DMS79 treated with DMSO at 0.1 percent for 48 hours (cell line): ENCODE measurements at regions not wholly inside any gene's neighbourhood (a gene's known extent, or its start where the extent isn't known, plus 50 kb on each side); places are given as distances from the start of the nearest gene placed in this dataset.
"Not testable (repeated sequence)": the region's sequence is repeated elsewhere in the genome, so short reads cannot be mapped to it uniquely, and the experiment has no call there.

Experiments used
- DNase-seq: peaks from one replicate; lab custom pipeline; 2025; lab: John Stamatoyannopoulos, UW

DNA sequence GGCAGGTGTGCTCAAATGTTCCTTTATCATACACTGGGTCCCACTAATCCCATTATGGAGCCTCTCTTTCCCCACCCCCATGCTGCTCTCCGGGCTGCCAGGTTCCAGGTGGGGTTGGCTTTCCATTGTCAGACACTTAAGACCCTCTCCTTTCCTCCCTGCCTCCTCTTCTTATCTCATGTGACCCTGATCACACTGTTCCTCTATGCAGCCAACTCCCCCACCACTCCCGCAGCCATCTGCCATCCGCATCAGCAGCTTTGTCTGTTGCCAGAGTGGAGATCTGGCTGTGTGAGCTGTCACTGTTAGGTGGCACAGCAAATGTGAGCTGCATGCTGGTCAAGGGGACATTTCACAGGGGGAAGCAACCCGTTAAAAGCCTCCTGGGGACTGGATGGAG, 391.4 kb downstream of the TNS3 start:
- DNase-seq = no peak

DNA sequence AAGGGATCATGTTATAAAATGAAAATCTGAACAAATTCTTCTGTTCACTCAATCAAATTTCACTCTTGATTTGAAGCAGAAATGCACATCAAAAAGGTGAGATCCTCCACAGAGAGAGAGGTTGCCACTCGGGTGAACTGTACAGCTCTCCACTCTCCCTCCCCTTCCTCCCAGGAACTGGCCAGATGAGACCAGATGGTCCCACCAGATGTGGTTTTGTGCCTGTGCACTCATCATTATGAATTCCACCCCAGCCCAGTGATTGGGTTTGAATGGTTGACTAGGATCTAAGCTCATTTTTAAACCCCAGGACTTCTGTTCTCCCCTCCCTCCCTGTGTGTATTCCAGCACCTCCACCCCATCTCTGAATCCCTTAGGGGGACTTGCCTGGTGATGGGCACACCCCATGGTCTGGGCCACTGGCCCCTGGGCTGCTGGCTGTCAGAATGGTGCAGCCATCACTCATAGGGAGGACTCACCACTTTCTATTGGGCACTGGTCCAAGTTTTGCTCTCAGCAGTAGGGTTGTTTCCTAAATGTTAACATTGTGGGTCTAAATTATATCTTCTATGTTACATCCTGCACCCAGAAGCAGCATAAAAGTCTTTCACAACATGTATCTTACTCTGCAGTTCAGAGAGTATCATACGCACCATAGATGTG, 393.1 kb downstream of the TNS3 start:
- DNase-seq = no peak

DNA sequence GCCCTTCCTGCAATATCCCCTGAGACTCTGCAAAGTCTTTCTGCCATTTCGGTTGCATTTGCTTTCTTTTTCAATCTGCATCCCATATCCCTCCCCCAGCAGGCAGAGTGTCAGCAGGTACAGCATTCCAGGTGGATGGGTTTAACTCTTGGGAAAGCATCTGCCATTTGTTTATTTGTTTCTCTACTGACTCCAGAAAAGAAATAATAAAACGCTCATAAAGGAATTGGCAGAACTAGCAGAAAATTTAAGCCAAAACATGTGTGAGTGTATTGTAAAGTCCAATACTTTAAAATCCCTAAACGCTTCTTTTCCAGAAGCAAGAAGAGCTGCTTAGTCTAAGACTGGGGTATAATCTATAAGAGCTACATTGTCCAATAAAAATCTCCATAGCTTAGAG, 393.8 kb downstream of the TNS3 start:
- DNase-seq = no peak

DNA sequence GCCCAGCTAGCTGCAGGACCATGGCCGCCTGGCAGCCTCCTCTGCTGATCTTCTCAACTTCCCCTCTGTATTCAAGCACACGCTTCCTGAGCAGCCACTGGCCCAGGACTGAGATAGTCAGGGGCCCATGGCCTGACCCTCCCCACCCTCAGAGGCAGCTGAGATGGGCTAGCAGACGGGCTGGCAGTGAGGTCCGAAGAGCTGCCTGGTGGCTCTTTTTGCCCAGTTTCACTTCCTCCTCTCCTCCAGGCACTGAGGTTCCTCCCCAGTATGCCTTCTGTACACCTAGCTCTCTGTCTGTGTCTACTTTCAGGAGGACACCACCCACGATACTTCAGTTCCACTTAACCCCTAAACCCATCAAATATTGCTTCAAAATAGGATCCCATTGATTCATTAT, 395.6 kb downstream of the TNS3 start:
- no peak for DNase-seq

DNA sequence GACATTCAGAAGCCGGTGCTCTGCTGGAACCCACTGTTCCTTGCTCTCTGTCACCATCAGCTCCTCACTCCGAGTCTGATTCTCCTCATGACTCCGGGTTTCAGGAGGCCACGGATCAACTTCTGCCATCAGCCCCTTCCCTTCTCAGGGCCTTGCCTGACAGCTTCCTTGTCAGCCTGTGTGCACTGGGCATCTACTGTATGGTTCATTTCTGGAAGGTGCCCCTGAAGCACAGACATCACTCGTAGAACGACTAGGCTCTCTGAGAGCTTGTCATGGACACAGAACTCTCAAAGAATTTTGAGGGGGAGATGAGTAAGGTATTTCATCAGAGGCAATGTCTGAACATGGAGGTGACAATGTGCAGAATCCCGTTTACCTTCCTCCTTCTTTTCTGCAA, 396.1 kb downstream of the TNS3 start:
- no peak for DNase-seq

DNA sequence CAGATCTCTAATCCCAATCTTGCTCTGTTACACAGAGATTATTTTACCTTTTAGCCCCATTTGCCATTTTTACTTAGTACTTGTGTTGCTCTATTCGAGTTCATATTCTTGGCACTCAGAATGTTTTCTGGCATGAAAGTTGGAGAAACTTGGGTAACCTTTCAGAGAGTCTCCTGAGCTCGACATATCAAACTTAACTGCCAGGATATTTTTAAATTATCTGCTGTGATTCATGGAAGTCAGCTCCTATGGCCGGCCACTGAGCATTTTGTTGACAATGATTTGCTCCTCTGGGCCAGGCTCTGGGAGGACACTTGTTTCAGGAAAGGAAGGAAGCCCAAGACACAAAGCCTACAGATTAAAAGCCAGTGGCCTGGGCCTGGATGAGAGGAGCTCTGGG, 396.7 kb downstream of the TNS3 start:
- no peak for DNase-seq

DNA sequence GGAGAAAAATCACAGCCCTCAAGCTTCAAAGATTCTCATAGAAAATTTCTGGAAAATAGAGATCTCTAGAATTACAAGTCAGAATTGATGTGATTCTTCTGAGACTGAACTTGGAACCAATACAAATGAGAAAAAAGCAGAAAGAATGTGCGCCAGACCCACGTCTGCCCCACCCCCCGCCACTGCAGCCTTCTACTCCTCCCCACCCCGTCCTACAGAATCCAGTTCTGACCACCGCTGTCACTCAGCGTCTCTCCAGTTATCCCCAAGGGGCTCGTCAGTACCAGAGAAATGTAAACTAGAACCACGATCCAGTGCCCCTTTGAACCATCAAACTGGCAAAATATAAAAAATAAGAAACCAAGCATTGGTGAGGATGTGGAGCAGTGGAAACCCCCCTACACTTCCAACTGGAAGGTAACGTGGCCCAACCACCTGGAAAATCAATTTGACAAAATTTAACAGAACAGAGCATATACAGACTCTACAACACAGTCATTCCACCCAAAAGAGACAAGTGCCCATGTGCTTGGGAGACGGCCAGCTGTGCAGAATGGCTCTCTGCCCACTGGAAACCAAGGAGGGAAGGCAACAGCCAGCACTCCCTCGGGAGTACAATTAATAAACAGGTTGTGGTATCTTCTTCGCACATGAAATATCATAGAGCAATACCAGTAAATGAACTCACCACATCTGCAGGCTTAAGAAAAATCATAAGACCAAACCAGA, 397.9 kb downstream of the TNS3 start:
- DNase-seq = no peak

DNA sequence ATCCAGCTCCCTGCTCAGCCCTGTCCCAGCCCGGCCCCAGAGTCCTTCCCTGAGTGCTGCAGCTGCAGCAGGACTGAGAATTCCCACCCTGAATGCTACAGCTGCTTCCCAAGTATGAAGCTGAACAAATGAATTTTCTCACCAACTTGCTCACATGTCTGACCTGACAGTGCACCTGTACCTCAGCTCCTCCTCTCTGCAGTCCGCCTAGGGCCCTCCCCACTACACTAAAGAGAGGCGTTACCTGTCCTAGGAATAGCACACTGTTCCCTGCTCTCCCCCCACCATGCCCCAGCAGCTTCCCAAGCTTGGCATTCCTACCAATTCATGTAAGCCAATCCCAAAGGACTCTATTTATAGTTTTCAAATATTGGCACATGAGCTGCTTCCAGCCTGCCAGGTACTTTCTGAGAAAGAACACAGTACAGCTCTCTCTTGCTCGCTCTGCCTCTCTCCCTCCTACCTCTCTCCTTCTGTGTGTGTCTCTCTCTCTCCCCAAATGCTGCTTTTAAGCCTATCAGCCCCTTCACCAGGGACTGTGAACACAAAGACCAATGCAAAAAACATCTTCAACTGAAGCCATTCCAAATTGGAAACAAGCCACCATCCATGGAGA, 400.1 kb downstream of the TNS3 start:
- no peak for DNase-seq

DNA sequence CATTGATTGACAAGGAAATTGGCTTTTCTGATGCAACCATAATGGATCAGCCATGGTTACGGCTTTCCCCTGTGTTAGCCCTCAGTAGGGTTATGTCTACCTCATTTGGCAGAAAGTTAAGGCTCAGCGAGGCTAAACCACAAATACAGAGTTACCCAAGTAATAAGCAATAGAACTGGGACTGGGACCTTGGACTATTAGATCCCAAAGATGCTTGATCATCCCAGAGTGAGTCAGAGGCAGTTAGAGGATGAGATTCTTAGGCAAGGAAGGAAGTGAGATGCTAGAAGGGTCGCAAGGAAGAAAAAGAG, 401.4 kb downstream of the TNS3 start:
- no peak for DNase-seq

DNA sequence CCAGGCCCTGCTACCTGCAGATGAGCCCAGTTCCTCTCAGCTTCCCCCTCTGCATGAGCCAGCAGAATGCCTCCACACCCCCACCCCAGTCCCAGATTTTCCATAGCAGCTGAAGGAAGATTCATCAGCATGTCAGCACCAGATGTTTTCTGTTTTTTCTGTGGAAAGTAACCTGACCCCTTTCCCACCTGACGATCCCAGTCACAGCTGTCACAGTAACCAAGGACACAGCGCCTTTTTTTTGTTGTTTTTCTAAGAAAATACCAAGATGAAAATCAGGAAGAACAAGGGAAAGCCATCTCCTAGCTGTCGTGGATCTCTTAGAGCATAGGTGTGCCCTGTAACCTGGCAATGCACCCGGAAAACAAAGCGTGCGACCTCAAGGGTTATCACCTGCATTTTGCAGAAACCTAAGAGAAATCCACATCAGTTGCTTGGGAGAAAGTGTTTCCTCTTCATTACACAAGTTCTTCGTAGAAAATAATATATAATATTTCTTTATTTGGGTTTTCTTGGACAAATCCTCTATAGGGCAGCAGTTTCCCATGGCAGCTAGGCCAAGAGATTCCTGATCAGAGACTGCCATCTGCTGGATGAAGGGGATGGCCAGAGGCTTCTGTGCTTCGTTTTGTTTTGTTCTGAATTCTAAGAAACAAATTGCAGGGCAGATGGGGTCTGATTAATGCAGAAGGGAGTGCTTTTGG, 401.9 kb downstream of the TNS3 start:
- no peak for DNase-seq

DNA sequence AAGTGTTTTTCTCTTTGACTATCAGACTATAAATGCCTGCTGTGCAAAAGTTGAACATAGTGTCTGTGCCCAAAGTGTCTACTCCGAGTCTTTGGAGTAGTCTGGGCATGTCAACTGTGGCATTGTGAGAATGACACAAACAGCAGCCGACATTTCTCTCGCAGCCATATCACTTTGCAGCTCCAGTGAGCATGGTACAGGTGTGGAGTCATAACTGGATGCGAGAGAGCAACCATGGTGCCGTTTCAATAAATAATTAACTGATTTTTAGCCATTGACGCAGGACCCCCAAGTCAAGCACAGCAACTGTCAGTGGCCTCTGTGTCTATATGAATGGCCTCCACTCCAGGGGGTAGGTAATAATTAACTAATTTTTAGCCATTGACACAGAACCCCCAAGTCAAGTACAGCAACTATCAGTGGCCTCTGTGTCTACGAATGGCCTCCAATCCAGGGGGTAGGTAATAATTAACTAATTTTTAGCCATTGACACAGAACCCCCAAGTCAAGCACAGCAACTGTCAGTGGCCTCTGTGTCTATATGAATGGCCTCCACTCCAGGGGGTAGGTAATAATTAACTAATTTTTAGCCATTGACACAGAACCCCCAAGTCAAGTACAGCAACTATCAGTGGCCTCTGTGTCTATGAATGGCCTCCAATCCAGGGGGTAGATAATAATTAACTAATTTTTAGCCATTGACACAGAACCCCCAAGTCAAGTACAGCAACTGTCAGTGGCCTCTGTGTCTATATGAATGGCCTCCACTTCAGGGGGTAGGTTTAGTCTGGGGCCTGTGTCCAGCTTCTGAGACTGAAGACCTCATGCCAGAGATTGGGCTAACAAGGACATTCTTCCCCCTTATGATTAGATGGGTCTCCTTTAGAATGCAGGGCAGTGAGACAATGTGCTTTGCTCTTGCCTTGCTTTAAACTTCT, 409.0 kb downstream of the TNS3 start:
- not testable (repeated sequence) for DNase-seq

DNA sequence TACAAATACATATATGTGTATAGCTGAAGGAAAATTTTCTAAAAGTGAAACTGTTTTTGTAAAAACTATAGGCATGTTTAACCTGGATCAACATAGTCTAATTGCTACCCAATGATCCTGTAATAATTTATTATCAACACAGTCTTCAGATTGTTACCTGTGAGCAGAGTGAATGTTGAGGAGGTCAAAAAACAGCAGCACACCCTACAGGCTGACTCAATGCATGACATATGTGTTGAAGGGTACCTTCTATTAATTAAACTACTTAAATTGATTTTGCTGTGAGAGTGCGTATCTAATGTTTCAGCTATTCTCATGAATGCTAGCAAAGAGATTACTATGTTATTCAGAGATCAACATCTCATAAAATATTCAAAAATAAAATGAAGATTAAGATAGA, 411.4 kb downstream of the TNS3 start:
- no peak for DNase-seq

DNA sequence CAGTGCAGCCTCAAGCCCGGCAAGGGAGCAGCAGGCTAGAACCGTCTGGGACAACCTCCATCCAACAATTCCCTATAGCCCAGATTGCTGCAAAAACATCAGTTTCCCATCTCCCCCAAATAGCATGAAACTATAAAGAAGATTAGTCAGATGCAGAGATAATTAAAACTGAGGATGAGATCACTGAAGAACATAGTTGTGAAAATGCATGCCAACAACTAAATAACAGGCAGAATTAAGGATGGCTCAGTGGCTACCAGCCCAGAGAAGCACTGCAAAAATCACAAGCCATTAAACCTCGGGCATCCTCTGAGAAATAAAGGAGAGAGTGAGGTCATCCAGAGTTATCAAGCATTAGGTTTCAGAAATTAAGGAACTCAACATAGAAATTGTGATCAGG, 427.1 kb downstream of the TNS3 start:
- no peak for DNase-seq

DNA sequence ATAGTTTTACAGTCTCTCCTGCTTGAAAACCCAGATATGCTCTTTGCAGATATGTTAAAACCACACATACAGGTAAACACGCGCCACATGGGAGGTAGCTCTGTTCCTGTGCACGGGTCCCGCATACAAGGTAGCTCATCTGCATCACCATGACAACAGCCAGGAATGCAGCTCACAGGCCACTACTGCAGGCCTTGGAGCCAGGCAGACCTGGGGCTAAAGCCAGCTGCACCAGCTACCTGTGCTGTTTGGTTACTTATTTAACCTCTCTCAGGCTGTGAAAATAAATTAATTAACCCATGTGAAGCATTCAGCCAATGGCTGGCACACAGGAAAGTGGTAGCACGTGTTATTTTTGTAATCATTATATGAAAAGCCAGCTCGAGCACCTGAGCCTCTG, 428.3 kb downstream of the TNS3 start:
- no peak for DNase-seq

DNA sequence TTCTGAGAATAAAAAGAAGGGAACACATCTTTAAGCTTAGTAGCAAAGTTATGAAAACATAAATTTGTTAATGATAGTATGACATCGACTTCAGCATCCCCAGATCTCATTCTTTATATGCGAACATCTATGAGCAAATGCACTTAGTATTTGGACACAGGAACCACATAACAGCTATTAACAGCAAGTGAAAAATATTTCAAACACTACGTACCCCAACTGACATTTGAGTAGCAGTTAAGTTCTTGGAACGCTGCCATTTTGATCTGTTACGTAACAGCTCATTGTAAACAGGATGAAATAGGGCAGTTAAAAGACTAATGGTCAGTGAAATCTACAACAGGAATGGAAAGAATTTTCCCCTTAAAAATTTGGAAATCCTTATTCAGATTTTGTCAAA, 428.9 kb downstream of the TNS3 start:
- no peak for DNase-seq

DNA sequence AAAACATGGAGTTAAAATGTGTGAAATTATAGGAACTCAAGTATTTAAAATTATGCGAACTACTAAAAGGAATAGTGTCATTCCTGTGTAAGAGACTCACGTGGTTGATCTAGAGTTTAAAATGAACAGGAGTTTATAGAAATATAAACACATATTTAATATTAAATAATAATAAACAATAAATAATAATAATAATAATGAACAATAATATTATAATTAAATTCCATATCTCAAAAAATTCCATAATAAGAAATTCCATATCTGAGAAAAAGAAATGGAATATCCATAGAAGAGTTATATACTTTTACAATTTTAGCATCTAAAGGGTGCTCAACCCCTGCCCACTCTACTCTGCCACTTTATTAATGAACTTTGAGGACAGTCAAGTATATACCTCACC, 429.6 kb downstream of the TNS3 start:
- no peak for DNase-seq

DNA sequence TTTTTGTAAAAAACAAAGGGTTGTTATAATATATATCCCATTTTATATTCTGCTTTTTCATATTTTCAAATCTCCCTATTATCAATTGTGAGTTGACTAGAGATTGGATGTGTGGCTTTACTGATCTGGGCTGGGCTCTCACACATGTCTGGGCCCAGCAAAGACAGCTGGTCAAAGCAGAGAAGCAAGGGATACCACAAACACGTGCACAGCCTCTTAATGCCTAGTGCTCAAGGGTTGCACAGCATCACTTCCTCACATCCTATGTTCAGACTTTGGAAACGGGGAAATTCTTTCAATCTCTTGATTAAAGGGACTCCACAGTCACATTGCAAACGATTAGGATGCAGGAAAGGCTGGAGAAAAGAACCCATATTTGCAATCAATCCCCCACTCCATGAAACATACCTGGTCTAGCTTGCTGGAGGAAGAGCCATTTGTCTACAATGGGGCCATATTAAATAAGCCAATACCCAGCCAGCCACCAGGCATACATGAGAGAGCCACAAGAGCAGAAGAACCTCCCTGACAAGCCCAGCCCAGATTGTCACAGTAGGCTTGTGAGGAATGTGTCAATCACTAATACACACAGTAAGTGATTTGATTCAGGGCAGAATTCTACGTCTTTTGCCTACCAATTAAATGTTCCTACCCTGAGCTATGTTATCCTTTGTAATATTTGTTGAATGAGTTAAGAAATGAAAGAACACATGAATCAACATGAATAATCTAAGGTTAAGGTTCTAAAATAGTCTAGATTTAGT, 431.2 kb downstream of the TNS3 start:
- DNase-seq = no peak

DNA sequence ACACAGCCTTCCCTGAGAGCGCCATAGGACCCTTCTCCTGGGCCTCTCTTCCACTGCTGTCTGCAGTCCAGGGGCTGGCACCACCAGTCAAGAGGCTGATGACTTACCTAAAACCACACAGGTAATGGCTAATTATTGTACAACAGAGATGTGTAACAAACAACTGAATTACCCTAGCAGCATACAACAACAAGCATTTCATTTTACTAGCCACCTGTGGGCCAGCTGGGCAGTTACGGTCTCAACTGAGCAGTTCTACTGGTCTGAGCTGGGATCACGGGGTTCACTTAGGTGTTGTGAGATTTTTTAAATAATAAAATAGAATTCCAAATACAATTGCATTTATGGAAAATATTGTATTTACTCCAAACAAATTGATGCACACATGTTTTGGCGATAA, 431.9 kb downstream of the TNS3 start:
- no peak for DNase-seq

DNA sequence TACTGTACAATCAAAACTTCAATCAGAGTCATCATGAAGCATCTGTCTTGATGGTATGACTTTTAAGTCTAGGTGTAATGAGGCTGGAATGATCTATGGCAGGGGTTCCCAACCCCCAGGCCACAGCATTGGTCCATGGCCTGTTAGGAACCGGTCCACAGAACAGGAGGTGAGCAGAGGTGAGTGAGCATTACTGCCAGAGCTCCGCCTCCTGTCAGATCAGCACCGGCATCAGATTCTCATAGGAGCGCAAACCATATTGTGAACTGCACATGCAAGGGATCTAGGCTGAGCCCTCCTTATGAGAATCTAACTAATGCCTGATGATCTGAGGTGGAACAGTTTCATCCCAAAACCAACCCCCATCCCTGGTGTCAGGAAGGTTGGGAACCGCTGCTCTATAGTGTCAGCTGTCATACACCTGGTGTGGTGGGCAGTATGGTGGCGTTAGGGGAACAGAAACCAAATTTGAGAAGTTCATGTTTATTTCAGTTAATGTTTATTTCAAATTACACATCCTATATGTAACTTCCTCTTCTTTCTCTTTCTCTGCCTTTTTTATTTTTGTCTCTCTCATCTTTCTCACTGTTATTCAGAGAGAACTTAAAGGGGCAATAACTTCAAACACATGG, 432.6 kb downstream of the TNS3 start:
- no peak for DNase-seq

DNA sequence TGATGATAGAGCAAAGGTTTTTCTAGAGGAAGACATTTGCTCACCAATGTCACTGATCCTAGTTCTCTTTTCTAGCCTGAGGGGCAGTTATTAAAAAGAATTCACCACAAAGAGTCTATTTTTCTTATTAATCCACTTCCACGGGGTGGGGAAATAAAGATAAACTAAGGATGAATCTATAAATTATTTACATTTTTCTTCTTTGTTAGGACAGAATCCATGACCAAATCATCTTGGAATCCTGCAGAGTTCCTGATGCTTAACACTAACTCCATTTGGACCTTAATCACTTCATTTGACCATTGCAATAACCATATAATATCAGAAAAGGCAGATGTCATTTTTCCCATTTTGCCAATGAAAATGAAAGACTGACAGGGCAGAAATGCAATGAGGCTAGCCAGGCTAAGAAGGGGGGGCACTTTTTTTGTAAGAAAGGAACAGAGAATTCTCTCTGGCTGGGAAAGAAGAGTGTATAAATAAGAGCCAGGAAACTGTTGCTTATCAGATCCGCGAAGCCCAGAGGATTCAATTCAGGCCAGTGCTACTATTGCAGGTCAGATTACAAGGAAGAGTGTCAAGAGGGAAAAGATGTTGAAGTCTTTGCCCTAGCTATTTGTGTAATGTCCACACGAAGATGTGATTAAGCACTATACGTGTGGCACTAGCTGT, 433.2 kb downstream of the TNS3 start:
- no peak for DNase-seq
